Endothelial cell (in vitro differentiated cells): ENCODE measurements at regions not wholly inside any gene's neighbourhood (a gene's known extent, or its start where the extent isn't known, plus 50 kb on each side); places are given as distances from the start of the nearest gene placed in this dataset.

ENCODE experiments used
- DNase-seq: peaks from one replicate; pipeline ENCODE4 v3.0.0; 2021; ENCODE audit warnings: low spot score
- H3K27ac Mint-ChIP-seq: one replicate; pipeline ENCODE4 v1.8.0; 2021; ENCODE audit warnings: mixed read lengths, inconsistent platforms; ENCODE audit not compliant: unreplicated experiment
- H3K27me3 Mint-ChIP-seq: one replicate; pipeline ENCODE4 v1.8.0; 2021; ENCODE audit warnings: mild to moderate bottlenecking, moderate library complexity, mixed read lengths, inconsistent platforms; ENCODE audit not compliant: unreplicated experiment
- H3K36me3 Mint-ChIP-seq: one replicate; pipeline ENCODE4 v1.8.0; 2021; ENCODE audit warnings: mild to moderate bottlenecking, low read depth, mixed read lengths, inconsistent platforms; ENCODE audit not compliant: unreplicated experiment
- H3K4me1 Mint-ChIP-seq: one replicate; pipeline ENCODE4 v1.8.0; 2021; ENCODE audit warnings: mild to moderate bottlenecking, mixed read lengths, inconsistent platforms; ENCODE audit not compliant: unreplicated experiment
- H3K4me3 Mint-ChIP-seq: one replicate; pipeline ENCODE4 v1.8.0; 2021; ENCODE audit warnings: mild to moderate bottlenecking, mixed read lengths, inconsistent platforms; ENCODE audit not compliant: unreplicated experiment
- H3K9me3 Mint-ChIP-seq: one replicate; pipeline ENCODE4 v1.8.0; 2021; ENCODE audit warnings: mixed read lengths, inconsistent platforms; ENCODE audit not compliant: unreplicated experiment
- TF ChIP-seq, protein P1 (sequence below): fragments of 200-600 bp; sonication (generic); IDR thresholded peaks from one replicate; pipeline ENCODE4 v1.5.0; 2021; ENCODE audit warnings: antibody characterized with exemption; ENCODE audit not compliant: unreplicated experiment

DNA sequence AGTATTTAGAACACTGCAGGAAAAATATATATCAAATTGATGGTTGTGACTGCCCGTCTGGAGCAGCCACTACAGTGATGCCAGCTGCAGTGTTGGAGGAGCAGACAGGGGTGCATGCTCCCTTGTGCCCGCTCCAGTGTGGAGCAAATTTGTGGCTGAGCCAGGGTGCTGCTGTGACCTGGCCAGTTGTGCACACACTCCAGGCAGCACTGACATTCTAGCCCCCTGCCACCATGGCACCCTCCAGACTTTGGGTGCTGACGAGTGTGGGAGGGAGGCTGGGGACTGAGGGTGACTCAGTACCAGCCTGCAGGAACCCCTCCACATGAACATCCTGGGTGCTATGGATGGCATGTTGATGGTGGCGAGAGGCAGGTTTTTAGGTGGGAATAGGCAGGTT is 160.0 kb upstream of the PCDH15 start:
- H3K27ac Mint-ChIP-seq, result no peak overlapping the region
- H3K9me3 Mint-ChIP-seq, result no peaks in the 10 kb centered on the region
- TF ChIP-seq, protein P1, sequence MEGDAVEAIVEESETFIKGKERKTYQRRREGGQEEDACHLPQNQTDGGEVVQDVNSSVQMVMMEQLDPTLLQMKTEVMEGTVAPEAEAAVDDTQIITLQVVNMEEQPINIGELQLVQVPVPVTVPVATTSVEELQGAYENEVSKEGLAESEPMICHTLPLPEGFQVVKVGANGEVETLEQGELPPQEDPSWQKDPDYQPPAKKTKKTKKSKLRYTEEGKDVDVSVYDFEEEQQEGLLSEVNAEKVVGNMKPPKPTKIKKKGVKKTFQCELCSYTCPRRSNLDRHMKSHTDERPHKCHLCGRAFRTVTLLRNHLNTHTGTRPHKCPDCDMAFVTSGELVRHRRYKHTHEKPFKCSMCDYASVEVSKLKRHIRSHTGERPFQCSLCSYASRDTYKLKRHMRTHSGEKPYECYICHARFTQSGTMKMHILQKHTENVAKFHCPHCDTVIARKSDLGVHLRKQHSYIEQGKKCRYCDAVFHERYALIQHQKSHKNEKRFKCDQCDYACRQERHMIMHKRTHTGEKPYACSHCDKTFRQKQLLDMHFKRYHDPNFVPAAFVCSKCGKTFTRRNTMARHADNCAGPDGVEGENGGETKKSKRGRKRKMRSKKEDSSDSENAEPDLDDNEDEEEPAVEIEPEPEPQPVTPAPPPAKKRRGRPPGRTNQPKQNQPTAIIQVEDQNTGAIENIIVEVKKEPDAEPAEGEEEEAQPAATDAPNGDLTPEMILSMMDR, result no peak
- no peak overlapping the region for H3K4me3 Mint-ChIP-seq
- no peaks in the 10 kb centered on the region for H3K27me3 Mint-ChIP-seq
- H3K4me1 Mint-ChIP-seq, result no peaks in the 10 kb centered on the region
- H3K36me3 Mint-ChIP-seq, result peaks cover 4% of the 10 kb centered on the region
- no peak for DNase-seq

DNA sequence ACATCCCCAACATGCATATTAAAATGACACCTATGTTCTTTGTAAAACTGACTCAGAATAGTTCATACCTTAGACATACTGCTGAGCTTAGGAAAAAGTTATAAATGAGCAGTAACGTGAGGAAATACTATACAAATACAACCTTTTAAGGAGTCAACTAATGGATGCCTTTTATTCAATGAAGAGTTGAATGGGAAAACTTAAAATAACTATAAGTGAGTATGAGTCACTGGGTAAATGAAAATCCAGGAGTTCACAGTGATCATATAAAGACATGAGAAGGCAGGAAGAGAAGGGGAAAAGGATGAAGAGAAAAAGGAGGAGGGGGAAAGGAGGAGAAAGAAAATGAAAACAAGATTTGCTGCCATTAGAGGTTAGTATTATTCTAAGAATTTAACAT is 157.8 kb upstream of the PCDH15 start:
- peaks cover 4% of the 10 kb centered on the region for H3K36me3 Mint-ChIP-seq
- H3K4me3 Mint-ChIP-seq, result no peak overlapping the region
- no peak overlapping the region for H3K27ac Mint-ChIP-seq
- H3K27me3 Mint-ChIP-seq, result no peaks in the 10 kb centered on the region
- no peaks in the 10 kb centered on the region for H3K4me1 Mint-ChIP-seq
- no peaks in the 10 kb centered on the region for H3K9me3 Mint-ChIP-seq
- TF ChIP-seq, protein P1, result no peak
- no peak for DNase-seq

DNA sequence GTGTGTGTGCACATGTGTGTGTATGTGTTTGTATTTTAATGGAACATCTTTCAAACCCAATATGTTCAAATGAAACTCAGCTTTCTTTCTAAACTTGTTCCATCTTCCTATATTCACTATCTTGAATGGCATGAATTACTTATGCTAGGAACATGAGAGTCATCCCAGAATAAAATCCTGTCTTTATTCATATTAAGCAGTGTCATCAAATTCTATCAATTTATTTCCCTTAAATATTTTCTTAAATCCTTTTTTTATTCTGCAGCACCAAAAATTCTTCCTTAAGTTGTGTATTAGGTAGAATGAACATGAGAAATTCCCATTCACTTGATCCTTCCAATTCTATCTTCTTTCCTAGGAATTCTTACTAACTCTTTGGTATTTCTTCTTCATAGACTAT is 146.6 kb upstream of the PCDH15 start:
- no peak overlapping the region for H3K4me3 Mint-ChIP-seq
- H3K4me1 Mint-ChIP-seq, result no peaks in the 10 kb centered on the region
- H3K36me3 Mint-ChIP-seq, result no peaks in the 10 kb centered on the region
- H3K9me3 Mint-ChIP-seq, result no peaks in the 10 kb centered on the region
- no peak overlapping the region for H3K27ac Mint-ChIP-seq
- no peaks in the 10 kb centered on the region for H3K27me3 Mint-ChIP-seq
- no peak for DNase-seq
- TF ChIP-seq, protein P1, result no peak

DNA sequence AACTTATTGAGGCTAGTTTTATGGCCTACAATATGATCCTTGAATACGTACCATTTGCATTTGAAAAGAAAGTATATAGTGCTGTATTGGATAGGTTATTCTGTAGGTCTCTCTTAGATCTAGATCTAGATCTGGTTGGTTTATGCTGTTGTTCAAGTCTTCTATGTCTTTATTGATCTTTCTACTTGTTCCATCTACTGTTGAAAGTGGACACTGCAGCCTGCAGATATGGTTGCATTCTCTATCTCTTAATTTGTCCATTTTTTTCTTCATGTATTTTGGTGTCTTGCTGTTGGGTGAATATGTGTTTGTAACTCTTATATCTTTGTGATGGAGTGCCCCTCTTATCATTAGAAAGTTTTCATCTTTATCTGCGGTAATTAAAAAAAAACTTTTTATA is 139.4 kb upstream of the PCDH15 start:
- Mint-ChIP-seq H3K4me3 (no peak overlapping the region), H3K36me3 (no peaks in the 10 kb centered on the region), H3K4me1 (no peaks in the 10 kb centered on the region), H3K27me3 (no peaks in the 10 kb centered on the region), H3K27ac (no peak overlapping the region), H3K9me3 (no peaks in the 10 kb centered on the region)
- TF ChIP-seq, protein P1, result no peak
- DNase-seq, result no peak

DNA sequence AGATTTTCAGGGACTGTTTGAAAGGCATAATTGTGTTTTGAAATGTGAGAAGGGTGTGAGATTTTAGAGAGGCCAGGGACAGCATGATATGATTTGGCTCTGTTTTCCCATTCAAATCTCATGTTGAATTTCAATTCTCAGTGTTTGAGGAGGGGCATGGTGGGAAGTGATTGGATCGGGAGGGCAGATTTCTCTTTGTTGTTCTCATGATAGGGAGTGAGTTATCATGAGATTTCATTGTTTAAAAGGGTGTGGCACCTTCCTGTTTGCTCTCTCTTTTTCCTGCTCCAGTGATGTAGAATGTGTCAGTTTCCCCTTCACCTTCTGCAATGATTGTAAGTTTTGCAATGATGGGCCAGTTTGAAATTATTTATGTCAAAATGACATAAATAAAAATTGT is 113.0 kb upstream of the PCDH15 start:
- DNase-seq, result no peak
- TF ChIP-seq, protein P1, result no peak
- no peak overlapping the region for H3K27ac Mint-ChIP-seq
- H3K4me1 Mint-ChIP-seq, result no peaks in the 10 kb centered on the region
- no peak overlapping the region for H3K4me3 Mint-ChIP-seq
- H3K9me3 Mint-ChIP-seq, result no peaks in the 10 kb centered on the region
- H3K36me3 Mint-ChIP-seq, result no peaks in the 10 kb centered on the region
- H3K27me3 Mint-ChIP-seq, result no peaks in the 10 kb centered on the region
